GM18907 (cell line): ENCODE measurements at regions not wholly inside any gene's neighbourhood (a gene's known extent, or its start where the extent isn't known, plus 50 kb on each side); places are given as distances from the start of the nearest gene placed in this dataset.
"Not testable (repeated sequence)": the region's sequence is repeated elsewhere in the genome, so short reads cannot be mapped to it uniquely, and the experiment has no call there.

ENCODE experiments used
- ATAC-seq: cut with Tn5 transposase; IDR thresholded peaks from one replicate; pipeline ENCODE4 v1.9.1; 2021; ENCODE audit warnings: mild to moderate bottlenecking, moderate library complexity; ENCODE audit not compliant: unreplicated experiment

DNA sequence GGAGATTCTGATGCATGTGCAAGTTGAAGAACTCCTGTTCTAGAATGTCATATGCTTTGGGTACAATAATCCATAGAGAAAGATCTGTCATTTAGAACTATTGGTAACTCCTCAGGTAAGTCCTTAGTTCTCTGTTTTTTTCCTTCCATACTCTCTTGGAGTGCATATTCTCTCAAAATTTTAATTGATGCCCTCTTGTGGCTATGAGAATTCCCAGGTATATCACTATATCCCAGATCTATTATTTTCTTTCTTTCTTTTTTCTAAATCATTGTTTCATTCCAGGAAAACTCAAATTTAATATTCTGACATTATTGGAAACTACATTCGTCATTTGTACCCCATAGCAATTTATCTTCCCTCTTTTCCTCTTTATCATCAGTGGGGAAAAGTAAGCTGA lies 485.4 kb downstream of the KLF5 start:
- ATAC-seq = no peak

DNA sequence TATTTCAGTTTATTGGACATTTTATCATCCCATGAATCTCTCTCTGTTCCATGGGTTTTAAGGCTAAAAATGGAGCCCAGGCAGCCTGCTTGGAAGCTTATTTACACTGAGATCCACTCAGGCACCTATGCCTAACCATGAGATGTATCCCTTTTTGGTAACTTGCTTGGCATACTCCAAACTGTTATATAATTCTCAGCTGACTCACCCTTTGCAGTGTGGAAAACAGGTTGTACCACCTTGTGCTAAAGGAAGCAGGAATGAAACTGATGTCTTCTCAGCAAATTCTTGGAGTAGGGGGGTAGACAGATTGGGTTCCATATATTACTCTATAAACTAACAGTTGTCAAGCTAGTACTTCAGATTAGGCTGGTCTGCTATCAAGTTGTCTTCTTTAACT lies 483.6 kb downstream of the KLF5 start:
- ATAC-seq = no peak

DNA sequence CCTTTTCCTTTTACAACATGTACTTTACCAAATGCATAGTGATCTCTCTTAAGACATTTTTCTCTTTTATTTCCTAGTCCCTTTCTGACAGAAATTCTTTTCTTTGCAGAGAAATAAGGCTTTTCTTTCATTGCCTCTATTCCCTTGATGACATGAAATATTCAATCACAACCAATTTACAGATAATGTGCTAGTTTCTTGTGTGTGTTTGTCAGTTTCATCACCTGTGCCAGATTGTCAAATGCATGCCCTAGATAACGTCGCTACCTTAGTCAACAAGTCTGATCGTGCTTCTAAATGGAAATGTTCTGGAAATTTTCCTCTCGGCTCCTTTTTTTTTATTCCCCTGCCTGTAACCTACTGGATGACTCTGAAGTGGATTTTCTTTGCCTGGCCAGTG lies 478.1 kb downstream of the KLF5 start:
- ATAC-seq = no peak

DNA sequence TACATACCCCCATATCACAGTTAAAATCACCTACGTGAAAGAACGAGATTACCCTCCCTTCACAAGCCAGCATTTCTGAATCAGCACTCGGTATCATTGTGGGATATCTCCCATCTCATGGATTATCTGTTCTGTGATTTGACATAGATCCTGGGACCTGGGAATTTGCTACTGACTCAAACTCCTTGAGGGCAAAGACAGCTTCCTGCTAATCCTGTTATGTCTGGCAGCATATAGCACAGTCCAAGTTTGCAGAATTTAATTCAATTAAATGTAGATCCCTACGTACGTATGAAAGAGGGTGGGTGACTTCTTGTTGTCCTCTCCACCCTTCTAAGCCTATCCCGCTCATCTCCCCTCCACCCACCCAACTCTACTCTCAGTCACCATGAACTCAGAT lies 476.5 kb downstream of the KLF5 start:
- no peak for ATAC-seq

DNA sequence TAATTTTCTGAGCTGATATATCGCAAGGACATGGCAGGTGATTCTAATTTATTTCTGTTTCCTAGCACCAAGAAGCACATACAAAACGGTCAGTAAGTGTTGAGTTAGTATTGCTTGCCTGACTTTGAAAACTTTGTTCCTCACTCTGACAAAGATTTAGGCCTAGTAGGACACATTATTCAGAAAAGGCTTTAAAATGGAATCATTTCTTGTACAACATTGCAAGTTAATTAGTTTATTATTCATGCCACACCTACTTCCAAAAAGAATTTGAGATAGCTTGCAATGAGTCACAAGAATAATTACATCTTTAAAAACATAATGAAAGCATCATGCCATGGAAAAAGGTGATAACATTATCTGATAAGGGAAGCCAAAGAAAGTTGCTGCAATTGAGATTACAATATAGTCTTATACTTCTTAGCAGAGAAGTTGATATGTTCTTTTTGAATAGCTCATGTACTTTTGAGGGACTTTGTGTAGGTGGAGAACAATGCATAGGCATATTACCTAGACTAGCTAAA lies 474.2 kb downstream of the KLF5 start:
- no peak for ATAC-seq

DNA sequence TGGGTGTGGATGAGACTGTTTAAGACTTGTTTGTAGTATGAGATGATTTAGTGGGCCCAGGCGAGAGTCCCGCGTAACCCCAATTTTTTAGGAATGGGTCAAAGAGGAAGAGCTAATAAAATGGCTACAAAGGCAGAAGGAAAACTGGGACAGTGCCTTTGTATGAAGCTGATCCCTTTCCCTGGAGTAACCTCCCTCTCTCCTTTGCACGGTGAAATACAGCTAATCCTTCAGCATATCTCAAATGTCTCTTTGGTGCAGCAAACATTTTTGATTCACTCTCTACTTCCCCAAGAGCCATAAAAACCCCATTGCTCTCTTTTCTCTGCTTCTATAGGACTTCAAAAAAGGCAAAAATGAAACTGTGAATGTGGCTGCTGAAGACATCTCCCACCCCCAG lies 473.8 kb downstream of the KLF5 start:
- no peak for ATAC-seq

DNA sequence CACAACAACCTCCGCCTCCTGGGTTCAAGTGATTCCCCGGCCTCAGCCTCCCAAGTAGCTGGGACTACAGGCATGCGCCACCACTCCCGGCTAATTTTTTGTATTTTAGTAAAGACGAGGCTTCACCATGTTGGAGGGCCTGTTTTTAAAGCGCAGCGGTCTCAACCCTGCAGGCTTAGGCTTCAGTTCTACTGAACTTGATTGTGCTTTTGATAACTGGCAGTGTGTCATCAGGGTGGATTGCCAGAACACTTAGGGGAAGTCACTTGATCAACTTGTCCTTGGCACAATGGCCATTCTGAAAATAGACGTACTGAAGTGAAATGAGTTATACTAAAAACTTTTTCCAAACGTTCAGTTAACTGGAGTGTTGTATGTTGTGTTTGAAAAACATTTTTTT lies 472.2 kb downstream of the KLF5 start:
- no peak for ATAC-seq

DNA sequence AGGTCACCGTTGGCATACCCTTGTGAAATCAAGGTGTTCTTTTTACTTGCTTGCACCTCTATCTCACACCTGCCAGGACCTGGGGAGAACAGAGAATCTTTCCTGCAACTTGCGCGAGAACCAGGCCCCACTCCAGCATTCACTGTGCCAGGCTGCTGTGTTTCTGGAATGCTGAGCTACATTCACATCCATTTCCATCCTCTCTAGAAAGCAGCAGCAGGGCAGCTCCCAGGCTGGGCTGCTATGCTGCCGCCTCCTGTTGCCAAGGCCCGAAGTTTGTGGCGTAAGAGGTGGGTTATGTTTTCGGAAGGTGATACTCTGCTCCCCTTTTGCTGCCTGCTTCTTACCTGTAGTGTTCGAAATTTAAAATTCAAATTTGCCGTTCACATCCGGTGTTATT lies 464.1 kb downstream of the KLF5 start:
- no peak for ATAC-seq

DNA sequence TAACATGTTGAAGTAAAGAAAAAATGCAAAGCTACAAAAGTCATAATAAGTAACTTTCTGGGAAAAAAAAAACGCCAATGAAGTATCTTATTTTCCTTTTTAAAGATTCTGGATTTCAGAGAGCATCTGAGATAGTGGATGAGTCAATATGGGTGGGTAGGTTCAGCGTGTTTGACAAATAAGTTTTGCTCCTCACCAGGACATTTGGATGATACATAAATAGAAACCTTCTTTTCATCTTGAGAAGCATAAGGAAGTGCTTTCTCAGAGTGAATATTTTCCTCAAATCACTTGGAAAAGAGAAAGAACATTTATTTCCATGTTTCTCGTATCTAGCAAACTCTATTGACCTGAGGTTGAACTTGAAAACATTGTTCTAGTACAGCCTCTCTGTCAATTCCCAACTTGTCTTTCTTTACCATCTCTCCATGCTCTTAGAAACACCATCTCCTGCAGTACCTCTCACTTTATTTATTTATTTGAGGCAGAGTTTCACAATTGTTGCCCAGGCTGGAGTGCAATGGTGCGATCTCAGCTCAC lies 463.2 kb downstream of the KLF5 start:
- ATAC-seq = no peak

DNA sequence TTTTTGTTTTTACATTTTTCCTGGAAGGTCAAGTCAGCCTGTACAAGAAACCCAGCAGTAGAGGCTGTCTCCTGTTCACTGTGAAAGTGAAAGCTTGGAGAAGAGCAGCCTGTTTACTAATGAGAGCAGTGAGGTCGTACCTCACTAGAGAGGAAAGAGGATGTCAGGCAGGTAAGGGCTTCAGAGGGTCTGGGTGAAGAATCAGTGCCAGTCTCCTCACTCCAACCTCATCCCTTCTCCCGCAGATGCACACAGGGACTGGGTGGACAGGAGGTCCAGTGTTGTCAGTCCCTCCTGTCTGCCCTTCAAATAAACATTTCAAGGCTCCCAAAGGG lies 462.5 kb downstream of the KLF5 start:
- ATAC-seq = no peak

DNA sequence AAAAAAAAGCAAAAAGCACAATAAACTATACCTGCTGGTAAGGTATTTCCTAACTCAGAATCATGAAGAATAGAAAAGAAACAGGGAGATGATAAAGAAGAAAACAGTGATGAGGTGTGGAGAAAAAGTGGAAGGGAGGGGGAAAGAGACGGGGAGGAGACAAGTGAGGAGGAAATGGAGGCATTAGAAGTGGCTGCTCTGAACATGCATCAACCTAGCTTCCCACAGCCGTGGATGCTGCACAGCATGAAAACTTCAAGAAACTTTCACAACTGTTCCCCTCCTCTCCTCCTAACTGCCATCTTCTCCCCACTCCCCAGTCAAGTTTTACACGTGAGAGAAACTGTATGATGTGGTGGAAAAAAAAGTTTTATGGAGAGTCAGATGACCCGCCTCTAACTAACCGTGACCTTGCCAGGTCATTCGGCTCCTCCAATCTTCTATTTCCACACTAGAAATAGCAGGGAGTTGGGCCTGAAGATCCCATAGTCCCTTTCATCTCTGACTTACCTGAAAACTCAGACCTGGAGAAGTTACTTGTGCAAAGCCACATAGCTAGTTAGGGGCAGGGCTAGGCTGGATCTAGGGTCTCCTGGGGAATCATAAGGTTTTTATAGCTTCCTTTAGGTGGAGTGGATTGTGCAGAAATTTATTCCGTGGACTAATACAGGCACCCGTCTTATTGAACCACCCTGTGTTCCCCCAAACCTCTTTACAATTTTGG lies 461.9 kb downstream of the KLF5 start:
- ATAC-seq = no peak

DNA sequence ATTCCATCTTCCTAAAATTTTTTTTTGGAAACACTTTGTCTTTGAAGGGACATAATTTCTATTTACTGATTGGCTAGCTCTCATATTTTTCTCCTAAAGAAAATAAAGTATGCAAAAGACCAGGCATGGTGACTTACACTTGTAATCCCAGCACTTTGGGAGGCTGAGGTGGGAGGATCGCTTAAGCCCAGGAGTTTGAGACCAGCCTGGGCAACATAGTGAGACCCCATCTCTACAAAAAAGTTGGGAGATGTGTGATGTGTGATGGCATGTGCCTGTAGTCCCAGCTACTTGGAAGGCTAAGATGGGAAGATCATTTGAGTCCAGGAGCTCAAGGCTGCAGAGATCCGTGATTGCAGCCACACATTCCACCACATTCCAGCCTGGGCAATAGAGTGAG lies 461.3 kb downstream of the KLF5 start:
- ATAC-seq = not testable (repeated sequence)

DNA sequence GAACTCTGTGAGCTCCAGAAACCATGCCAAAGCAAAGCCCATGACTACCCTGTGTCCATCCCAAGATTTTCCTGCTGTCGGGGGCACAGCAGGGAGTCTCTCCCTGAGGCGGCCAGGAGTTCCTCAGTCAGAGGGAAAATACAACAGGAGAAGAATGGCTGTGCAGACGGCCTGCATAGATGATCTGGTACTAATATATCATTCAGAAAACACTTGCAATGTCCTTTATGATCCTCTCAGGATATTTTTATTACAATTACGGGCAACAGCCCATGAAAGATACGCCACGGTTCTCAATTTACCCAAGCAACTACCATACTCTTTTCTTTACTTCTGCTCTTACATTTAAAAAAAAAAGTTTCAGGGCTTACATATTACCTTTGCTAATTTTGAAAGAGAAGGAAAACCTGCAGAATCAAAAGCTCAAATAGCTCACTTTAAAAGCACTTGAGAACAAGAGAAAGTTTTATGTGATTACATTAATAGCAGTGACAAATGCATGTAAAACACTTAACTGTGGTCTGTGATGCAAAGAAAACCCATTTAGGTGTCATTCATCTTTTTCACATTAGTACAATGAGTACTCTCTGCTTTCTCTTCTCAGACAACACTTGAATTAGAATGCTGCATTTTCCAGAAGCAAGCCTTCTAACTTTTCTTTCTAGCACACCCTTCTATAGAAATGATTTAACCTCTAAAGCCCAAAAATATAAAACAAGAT lies 460.8 kb downstream of the KLF5 start:
- no peak for ATAC-seq

DNA sequence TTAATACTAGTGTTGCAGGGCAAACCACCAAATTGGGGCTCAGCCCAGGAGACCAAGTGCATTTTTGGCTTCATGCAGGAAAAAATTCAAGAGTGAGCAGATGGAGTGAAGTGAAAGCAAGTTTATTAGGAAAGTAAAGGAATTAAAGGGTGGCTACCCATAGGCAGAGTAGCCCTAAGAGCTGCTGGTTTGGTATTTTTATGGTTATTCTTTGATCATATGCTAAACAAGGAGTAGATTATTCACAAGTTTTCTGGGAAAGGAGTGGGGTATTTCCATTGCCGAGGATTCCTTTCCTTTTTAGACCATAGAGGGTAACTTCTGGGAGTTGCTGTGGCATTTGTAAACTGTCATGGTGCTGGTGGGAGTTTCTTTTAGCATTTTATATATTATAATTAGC lies 459.0 kb downstream of the KLF5 start:
- ATAC-seq = no peak

DNA sequence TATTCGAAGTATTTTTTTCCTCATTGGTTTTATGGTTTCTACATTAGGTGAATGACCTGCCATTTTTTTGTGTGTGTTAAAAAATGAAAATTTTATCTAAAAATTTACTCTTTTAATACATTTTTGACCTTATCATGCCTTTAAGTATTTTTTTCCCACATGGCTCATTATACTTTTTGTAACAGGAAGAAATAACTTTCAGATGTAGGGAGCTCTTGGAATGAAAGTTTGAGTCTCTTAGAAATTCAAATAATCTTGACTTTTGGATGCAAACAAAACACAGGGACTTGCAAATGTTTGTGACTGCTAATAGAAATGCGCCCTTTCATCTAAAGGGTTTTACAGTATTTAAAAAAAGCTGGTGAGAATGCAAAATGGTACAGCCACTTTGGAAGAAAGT lies 457.9 kb downstream of the KLF5 start:
- no peak for ATAC-seq

DNA sequence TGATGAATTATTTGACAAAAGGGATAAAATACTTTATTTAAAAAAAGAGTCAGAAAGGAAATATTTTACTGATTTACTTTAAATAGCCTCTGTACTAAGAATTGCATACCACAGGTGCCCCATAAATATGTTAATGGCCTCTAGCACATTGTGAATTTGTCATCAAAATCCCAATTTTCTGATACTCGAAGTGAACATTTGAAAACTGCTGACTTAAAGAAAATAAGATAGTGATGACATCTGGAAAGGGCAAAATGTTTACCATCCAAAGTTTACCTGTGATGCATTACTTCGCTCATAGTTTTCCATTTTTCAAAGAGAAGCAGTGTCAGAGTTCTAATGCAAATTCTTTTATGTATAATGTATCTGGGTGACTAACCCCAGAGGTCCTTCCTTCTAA lies 455.4 kb downstream of the KLF5 start:
- no peak for ATAC-seq

DNA sequence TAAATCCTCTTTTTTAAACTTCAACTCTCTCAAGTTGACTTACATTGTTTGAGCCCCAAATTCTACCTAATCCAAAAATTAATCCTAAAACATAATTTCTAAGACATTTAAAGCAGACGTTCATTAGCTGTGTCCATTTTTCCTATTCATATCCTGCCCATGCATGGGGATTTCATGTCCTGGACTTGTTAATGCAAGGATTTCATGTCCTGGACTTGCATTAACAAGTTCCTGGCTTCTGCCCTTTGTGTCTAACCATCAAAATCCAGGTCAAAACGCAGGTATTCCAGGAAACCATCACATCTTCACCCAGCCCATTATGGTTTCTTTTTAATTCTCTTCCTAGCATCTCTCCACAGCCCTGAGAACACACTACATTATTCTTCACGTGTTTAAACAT lies 454.9 kb downstream of the KLF5 start:
- no peak for ATAC-seq

DNA sequence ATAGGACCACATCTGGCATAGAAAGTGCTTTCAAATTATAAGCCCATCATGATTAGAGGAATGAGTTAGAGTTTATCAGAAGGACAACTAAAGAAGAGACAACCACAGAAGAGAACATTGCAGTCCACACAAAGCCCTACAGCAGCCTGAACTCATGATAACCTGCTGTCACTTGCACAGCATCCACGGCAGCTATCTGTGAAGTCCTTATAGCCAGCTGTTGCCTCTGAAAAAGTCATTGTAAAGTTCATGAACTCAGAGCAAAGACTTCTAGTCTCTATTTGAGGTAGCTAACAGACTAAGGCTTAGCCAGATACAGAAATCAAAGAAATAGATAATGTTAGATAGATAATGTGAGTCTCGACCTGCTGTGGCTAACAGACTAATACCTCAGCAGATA lies 450.0 kb downstream of the KLF5 start:
- no peak for ATAC-seq

DNA sequence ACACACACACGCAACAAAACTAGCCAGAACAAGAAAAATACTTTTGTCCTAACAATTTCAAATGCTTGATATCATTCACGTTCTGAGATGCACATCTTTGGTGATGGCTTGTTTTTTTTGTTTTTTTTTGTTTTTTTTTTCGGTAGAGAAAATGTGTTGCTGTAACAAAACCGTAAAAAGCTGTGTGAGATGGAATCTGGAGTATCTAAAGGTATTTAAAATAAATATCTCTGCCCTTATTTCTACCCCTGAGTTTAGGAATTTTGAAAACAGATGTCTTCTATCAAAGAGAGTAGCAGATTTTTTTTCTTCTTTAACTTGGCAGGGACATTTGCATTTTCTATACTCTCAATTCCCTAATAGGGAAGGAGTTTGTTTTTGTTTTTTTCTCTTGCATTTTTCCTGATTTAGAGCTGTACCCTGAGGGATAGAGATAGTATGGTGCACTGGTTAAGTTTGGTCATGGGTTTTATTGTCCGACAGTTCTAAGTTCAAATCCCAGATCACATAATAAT lies 446.6 kb downstream of the KLF5 start:
- ATAC-seq = no peak

DNA sequence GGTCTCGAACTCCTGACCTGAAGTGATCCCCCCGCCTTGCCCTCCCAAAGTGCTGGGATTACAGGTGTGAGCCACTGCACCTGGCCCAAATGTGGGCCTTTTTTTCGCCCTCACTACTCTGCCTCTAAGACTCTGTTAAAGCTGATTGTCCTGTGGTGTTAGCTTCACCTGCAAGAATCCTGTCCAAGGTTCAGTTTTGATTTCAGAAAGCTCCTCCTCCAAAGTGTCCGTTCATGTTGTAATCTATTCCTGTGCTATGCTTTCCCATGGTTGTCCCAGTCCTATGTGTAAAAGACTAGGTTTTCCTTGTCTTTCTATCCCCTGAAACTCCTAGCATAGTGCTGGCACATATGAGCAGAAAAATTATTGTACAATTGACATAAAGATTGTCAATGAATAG lies 440.9 kb downstream of the KLF5 start:
- ATAC-seq = no peak

DNA sequence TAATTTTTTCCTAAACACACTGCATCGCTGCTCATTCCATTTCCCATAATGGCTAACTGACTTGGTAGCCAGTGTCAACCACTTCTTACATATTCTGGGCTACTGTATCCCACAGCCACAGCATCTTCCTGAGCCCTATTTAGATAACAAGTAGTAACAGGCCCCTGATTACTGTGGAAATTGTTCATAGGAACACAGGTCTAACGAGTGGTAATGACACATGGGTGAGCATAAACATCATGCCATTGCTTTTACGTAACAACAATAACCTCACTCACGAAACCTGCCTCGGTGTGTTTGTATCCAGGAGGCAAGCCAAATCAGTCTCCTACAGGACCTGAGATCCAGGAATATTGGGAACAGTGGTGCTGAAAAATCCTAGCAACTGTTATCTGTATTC lies 438.6 kb downstream of the KLF5 start:
- no peak for ATAC-seq

DNA sequence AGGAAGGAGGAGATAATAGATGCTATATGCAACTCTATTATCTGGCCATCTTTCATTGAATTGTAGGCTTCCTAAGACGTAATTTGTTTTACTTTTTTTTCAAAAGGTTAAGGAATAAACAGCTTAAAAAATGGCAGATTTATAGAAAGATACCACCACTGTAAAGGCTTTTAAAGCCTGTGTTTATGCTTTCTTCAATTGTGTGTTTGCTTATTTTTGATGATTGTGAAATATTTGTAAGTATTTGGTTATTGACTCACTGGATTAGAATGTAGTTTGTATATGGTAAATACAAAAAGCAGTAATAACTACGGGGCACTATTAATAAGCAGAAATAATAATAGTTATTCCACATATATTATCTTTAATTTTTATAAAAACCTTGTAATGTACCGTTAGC lies 437.9 kb downstream of the KLF5 start:
- ATAC-seq = no peak
